ENCODE measurements at regions not wholly inside any gene's neighbourhood (a gene's known extent, or its start where the extent isn't known, plus 50 kb on each side); places are given as distances from the start of the nearest gene placed in this dataset.

DNA sequence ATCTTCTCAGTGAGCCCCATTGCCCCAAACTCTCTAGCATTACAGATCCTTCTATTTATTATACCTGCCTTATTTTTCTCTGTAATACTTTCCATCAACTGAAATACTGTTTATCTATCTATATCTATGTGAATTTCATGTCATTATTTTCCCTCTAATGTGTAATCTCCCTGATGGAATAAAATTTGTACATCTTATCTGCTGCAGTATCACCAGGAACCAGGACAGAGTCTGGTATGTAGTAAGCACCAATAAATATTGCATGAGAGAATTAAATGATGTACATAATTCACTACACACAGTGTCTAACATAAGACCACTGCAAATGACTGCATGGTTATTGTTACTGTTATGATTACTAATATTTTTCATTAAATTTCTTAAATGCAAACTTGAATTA is 759.1 kb downstream of the PRELID2 start:
- TF ChIP-seq, protein P1, sequence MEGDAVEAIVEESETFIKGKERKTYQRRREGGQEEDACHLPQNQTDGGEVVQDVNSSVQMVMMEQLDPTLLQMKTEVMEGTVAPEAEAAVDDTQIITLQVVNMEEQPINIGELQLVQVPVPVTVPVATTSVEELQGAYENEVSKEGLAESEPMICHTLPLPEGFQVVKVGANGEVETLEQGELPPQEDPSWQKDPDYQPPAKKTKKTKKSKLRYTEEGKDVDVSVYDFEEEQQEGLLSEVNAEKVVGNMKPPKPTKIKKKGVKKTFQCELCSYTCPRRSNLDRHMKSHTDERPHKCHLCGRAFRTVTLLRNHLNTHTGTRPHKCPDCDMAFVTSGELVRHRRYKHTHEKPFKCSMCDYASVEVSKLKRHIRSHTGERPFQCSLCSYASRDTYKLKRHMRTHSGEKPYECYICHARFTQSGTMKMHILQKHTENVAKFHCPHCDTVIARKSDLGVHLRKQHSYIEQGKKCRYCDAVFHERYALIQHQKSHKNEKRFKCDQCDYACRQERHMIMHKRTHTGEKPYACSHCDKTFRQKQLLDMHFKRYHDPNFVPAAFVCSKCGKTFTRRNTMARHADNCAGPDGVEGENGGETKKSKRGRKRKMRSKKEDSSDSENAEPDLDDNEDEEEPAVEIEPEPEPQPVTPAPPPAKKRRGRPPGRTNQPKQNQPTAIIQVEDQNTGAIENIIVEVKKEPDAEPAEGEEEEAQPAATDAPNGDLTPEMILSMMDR (conservative IDR thresholded peaks at IDR 0.05; ENCODE audit: low read depth) = no peak
- H3K27ac ChIP-seq = no peak overlapping the region
- ChIA-PET POLR2A (ENCODE audit: low non-redundant PET) (no interaction called here), CTCF (no interaction called here)
- no peak for DNase-seq (ENCODE audit: low spot score)

DNA sequence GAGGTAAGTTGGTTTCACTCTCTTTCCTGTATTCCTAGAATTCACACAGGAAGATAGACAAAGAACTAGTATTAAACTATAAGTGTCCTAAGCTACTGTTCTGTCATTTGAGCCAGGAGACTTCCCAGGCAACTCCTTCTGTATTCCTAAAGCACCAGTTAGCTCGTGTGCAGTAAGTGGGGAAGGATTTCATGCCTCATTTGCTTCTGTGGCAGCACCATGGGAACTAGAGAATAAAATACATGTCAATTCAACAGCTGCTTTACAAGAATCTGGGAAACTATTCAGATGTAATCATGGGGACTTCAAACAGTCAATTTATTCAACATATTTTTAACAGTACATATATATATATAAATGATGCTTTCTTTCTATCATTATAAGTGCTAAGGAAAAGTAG is 762.3 kb downstream of the PRELID2 start:
- CTCF ChIA-PET = interaction anchor here (0.6 kb wide), 1 partner anchor 67 kb away, joined by 3 read pairs; no protein-coding TSS in a partner anchor
- TF ChIP-seq, protein P1 (conservative IDR thresholded peaks at IDR 0.05; ENCODE audit: low read depth) = no peak
- no peak overlapping the region for H3K27ac ChIP-seq
- DNase-seq (ENCODE audit: low spot score) = no peak
- POLR2A ChIA-PET (ENCODE audit: low non-redundant PET) = no interaction called here

DNA sequence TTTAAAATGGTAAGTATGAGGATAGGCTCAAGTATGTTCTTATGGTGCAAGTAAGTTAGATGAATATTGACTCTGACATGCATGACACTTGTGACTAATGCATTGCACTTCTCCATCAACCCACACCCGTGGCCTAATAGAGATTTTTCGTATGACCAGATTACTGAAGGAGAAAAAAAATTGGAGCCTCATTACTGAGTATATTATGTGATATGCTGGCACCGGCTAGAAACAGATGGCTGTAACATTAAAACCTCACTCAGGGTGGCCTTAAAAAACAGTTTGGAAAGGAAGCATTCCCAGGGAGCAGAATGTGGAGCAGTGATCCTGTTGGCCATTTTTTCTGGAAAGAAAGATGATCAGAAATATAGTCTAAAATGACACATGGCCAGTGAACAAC is 766.4 kb downstream of the PRELID2 start:
- no peak for DNase-seq (ENCODE audit: low spot score)
- no peak overlapping the region for H3K27ac ChIP-seq
- POLR2A ChIA-PET (ENCODE audit: low non-redundant PET) = no interaction called here
- CTCF ChIA-PET = no interaction called here
- TF ChIP-seq, protein P1 (conservative IDR thresholded peaks at IDR 0.05; ENCODE audit: low read depth) = no peak

DNA sequence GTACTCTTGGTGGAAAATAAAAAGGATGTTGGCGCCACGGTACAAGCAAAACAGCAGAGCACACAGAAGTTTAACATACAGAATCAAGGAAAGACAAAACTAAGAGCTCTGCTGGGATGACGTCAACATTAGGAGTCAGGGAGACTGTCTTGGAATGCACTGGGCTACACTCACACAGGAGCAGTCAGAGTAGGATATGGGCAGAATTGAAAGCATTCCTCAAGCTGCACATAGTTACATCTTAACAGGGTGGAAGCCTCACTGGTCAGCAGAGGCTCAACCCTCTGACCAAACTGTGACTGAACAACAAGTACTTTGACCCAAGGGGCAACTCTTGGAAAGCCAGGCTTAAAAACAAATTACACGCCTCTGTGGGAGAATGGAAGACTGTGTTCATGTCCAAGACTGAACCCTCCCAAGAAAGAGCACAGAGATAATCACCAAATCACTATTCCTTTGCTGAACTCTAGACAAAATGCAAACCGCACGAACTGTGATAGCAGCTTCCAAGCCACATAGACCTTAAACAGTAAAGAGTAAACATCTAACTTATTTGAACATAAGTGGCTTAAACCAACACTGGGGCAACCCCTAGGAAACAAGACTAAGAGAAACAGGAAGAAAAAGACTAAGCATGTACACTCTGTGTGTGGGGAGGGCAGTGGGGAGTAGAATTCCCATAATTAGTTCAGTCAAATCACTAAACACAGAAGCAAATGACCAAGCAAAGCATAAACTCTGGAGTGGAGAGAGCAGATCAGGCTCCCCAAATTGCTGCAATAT is 772.7 kb downstream of the PRELID2 start:
- no peak for DNase-seq (ENCODE audit: low spot score)
- H3K27ac ChIP-seq = no peak overlapping the region
- POLR2A ChIA-PET (ENCODE audit: low non-redundant PET) = no interaction called here
- TF ChIP-seq, protein P1 (conservative IDR thresholded peaks at IDR 0.05; ENCODE audit: low read depth) = no peak
- CTCF ChIA-PET = no interaction called here

DNA sequence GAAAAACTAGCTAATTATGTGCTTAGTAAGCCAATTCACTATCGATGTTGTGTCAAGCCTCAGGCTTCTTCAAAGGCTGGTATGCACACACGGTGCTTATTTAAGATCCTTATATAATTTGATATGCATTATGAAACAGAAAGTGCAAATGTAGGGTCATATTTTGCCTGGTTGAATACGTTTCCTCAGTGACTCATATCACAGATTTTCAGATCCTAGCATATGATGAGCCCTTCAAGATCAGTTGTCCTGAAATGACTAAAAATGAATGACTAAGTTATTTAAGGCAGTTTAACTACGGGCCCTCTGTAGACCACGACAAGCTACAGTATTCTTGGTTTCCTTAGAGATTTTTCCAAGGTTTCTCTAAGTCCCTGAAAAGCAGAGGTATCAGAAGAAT is 778.3 kb downstream of the PRELID2 start:
- ChIA-PET CTCF (interaction anchor here (0.6 kb wide), 1 partner anchor 17 kb away, joined by 6 read pairs; no protein-coding TSS in a partner anchor), POLR2A (ENCODE audit: low non-redundant PET) (no interaction called here)
- H3K27ac ChIP-seq = no peak overlapping the region
- TF ChIP-seq, protein P1 (conservative IDR thresholded peaks at IDR 0.05; ENCODE audit: low read depth) = no peak
- no peak for DNase-seq (ENCODE audit: low spot score)

DNA sequence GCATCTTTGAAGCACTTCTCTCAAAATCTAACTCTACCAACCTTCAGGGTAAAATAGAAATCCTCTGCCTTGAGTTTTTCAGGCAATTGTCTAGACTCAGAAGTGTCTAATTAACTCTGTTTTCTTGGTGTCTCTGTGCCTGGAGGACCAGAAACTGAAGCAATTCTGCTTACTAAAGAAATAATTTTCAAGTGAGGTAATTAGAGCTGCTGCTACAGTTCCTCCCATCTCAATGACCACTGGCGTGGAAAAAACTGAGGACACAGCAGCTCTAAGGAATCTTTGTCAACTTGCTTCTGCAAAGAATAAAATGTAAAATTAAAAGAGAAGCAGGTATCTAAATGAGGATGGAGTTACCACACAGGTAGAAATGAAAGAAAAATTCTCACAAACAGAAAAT is 785.0 kb downstream of the PRELID2 start:
- no peak for DNase-seq (ENCODE audit: low spot score)
- ChIA-PET POLR2A (ENCODE audit: low non-redundant PET) (no interaction called here), CTCF (no interaction called here)
- TF ChIP-seq, protein P1 (conservative IDR thresholded peaks at IDR 0.05; ENCODE audit: low read depth) = no peak
- no peak overlapping the region for H3K27ac ChIP-seq

All from RWPE1 (cell line).